HG03354 (cell line): ENCODE measurements at regions not wholly inside any gene's neighbourhood (a gene's known extent, or its start where the extent isn't known, plus 50 kb on each side); places are given as distances from the start of the nearest gene placed in this dataset.

Experiments used
- ATAC-seq: cut with Tn5 transposase; IDR thresholded peaks from one replicate; pipeline ENCODE4 v1.9.1; 2021; ENCODE audit warnings: mild to moderate bottlenecking; ENCODE audit not compliant: unreplicated experiment, poor library complexity, severe bottlenecking

DNA sequence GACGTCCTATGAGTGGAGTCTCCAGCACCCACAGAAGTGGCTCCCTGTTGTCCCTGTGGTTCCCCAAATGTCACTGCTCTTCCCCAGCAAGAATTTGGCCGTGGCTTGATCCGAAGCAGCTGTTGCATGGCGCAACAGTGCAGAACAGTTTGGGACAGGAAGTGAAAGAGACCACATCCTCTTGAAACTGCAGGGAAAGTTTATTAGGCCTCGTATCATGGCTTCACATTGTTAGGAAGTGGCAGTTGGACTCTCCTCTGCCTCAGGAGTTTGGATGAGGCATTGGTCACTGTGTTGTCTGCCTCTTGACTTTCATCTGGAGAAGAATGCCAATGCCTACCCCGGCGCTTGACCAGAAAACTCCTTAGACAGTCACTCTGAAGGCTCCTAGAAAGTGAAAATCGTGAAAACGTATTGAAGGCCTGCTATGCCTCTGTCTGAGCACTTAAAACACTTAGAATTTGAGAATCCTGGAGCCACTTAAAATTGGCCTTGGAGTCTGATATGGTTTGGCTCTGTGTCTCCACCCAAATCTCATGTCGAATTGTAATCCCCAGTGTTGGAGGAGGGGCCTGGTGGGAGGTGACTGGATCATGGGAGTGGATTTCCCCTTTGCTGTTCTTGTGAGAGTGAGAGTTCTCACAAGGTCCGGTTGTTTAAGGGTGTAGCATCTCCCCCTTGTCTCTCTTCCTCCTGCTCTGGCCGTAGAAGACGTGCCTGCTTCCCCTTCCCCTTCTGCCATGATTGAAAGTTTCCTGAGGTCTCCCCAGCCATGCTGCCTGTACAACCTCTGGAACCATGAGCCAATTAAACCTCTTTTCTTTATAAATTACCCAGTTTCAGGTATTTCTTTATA lies 334.9 kb upstream of the JARID2 start:
- ATAC-seq = peak; percentile 89

DNA sequence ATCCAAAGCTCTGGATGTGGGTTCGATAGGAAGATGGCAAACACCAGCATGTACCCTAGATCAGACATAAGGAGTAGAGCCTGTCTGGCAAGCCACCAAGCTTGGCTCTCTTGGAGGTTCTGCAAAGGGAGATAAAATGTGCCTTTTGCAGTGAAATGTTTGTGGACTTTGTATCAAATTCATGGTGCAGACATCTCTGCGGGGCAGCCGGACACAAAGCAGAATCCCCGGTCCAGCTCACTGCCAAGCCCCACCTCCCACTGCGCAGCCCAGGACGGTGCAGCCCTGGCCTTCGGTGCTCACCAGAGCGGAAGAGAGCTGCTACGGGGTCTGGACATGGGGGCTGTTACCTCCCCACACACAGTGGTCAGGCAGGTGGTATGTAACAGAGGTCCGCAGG lies 333.6 kb upstream of the JARID2 start:
- no peak for ATAC-seq

DNA sequence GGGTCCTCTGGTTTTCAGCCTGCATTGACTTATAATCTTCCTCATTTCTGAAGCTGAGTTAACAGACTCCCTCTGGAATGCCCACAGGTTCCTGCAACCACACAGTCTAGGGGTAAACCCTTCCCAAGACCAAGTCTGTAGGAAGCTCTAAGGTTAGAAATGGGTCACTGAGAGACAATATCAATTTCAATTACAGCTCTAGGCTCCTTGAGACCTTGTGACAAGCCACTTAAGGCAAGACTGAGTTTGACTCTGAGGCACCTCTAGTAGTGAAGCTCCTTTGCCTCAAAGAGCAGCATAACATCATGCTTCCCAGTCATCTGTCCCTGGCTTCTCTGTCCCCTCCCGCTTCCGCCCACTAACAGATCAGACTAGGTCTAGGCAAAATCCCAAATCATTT lies 333.2 kb upstream of the JARID2 start:
- no peak for ATAC-seq

DNA sequence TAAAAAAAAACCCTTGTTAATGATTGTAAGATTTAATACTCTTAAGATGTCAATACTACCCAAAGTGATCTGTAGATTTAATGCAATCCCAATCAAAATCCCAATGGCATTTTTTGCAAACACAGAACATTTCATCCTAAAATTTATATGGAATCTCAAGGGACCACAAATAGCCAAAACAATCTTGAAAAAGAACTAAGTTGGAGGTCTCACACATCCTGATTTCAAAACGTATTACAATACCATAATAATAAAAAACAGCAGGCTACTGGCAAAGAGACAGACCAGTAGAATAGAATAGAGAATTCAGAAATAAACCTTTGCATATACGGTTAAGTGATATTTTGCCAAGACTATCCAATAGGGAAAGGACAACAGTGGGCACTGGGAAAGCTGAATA lies 331.9 kb upstream of the JARID2 start:
- ATAC-seq = no peak

DNA sequence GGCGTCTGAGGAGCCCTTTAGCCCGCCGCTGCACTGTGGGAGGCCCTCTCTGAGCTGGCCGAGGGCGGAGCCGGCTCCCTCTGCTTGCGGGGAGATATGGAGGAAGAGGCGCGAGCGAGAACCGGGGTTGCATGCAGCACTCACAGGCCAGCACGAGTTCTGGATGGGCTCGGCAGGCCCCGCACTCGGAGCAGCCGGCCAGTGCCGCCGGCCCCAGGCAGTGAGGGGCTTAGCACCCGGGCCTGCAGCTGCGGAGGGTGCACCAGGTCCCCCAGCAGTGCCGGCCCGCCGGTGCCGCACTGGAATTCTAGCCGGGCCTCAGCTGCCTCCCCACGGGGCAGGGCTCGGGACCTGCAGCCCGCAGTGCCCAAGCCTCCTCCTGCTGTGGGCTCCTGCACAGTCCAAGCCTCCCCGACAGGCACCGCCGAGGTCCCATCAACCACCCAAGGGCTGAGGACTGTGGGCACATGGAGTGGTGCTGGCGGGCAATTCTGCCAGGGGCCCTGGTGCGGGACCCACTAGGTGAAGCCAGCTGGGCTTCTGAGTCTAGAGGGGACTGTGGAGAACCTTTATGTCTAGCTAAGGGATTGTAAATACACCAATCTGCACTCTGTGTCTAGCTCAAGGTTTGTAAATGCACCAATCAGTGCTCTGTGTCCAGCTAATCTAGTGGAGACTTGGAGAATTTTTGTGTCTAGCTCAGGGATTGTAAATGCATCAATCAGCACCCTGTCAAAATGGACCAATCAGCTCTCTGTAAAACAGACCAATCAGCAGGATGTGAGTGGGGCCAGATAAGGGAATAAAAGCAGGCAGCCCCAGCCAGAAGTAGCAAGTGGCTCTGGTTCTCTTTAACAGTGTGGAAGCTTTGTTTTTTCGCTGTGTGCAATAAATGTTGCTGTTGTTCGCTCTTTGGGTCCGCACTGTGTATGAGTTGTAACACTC lies 329.7 kb upstream of the JARID2 start:
- ATAC-seq = no peak

DNA sequence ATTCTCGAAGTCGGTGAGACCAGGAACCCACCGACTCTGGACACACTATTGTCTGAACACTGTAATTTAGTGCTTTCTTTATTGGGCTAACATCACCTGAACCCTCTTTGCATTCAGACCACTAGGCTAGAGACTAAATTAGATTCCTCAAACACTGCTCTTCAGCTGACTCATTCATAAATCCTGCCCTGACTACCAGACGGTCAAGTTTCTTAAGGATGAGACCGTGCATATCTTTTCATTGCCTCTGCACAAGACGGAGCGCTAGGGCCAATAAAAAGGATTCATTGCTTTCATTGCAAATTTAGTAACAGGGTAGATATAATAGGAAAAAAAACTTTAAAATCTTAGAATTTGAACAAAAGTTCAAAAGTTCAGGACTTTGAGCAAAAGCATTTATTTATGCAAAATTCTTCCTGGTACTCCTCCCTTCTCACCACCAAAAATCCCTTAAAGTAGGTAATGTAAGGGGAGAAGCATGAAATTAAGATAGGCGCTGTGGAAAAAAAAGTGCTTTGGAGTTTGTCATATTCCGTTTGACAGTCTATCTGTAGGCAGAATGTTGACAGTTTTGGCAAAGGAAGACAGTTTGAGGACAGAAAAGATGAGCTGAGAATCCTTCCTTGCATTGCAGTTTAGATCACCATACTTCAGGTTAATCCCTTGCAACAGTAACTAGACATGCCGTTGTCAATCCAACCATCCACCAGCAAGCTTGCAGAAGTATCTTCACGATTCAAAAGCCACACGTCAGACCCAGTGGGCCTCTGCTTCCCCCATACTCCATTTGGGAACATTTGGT lies 328.6 kb upstream of the JARID2 start:
- ATAC-seq = no peak

DNA sequence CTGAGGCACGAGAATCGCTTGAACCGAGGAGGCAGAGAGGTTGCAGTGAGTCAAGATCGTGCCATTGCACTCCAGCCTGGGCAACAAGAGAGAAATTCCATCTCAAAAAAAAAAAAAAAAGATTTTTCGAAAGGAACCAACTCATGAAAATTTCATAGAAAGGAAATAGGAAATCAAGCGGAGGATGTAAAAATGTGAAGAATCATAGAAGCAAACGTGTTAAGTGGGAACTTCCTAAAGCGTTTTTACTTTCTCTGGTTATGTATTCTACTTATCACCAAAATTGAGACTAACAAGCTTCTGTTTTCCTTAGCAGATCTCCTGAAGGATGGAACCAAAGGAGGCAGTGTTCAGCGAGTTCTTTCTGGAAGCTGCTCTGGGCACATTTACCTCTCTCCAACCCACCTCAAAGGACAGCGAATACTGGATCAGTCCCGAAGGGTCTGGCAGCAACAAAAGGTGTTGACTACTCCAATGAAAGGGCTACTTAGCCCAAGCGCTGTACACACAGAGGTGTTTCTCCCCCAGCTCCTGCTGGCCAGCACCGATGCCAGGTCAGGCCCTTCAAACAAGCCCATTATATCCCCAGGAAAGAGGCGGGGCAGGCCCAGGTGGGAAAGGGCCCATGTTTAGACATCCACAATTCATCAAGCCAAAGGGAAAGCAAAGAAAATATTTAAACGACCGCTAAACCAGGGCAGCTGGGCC lies 327.5 kb upstream of the JARID2 start:
- no peak for ATAC-seq

DNA sequence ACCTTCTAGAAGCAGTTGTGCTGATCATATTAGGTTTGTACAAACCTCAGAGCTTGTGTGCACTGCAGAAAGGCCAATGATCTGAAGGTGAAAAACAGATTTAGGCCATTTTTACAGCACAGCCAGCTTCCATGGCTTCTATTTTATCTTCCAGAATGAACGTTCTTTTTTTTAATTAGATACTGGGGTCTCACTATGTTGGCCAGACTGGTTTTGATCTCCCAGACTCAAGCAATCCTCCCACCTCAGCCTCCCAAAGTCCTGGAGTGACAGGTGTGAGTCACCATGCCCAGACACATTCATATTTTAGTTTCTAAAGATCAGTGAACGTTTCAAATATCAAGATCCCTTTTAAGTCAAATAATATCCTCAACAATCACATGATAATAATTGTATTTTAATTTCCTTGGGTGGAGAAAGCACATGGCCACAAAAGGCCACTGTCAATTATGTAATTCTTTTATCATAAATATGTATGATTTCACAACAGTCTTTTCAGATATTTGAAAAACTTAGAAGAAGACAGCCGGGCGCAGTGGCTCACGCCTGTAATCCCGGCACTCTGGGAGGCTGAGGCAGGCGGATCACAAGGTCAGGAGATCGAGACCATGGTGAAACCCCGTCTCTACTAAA lies 326.7 kb upstream of the JARID2 start:
- no peak for ATAC-seq

DNA sequence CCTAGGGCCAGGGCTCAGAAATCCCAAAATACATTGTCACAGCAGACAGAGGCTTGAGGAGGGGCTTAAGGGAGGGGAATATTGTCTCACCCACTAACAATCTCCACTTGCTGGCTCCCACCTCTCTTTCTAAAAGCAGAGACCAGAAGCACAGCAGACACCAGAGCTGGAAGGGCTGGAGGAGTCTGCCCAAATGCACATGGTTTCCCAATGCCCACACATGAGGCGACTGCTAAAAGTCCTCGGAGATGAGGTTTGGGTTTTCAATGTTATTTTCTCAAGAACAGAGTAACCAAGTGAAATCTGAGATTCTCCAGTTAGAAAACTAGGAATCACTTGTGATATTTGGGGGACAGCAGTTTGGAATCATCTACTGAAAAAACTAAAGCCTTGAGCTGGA lies 325.6 kb upstream of the JARID2 start:
- no peak for ATAC-seq

DNA sequence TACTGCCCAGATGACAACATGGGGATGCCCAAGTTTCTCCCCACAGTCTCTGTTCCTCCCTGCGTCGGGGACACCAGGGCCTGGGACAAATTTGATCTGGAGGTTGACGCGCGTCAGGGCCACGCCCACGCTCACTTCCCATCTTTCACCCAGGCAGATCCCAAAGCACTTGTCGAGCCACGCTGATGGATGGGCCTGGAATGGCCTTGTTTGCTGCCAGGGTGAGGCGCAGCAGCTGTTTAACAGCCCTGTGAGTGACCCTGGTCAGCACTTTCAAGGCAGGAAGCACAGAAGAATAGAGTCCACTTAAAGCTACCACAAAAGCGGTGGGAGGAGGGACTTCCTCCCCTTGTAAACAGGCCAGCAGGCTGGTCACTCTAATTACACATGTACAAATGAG lies 324.7 kb upstream of the JARID2 start:
- ATAC-seq = no peak

DNA sequence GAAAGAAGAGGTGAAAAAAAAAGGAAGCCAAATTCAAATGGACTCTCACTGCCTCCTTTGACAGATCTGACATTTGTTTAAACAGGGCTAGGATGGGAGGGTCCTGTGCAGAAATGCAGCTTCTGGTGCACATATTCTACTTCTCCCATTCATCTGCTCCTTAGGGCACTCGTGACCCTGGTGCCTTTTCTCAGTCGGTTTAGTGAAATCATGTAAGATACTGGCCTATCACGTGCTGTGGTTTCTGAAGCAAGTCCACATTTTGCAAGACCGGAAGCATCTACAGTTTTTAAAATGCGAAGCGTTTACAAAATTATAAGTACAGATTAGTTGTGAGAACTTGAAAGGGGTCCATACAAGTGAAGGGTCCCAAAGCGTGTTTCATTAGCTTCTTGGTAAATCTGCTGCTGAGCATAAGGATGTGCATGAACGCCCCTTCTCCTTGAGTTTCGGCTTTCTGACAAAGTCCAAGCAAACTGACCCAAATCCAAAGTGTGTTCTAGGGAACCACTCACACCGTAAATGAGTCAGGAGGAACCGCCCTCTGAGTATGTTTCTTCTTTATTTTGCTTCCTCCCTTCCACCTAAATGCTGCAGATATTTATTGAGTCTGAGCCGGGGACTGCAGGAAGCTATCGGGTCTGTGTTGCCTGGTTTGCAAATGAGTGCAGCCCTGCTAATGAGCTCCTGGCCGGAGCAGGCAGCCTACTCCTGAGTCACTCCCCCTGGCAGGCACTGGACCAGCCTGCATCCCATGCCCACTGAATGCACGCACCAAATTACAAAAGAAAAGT lies 323.8 kb upstream of the JARID2 start:
- no peak for ATAC-seq

DNA sequence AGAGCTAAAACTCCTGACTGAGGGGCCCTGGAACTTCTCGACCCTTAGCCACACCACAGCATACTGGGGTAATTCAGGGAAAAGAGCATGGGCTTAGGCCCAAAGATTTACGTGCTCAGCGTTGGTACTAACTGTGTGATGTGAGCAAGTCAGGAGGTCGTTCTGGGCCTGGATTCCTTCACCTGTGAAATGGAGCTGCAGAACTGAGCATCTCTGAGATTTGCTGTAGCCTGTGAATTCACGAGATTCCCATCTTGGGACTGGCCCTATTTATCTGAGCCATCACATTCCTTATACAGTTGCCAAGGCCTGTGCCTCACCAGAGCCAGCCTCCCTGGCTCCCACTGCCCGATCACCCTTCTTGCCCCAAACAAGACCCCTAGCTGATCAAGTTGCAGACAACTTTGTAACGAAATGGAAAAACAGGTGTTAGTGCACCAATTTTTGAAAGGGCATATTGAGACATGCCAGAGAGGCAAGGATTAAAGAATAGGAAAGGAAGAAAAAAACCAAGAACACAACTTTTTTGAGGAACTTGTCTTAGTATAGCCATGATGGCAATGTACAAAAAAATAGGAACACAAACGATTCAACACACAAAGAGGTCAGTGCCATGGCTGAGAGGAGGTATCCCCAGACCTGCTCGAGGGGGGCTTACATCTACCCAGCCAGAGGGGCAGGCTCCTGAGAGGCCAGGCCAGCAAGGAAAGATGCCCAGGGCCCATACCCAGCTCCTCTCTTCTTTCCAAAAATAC lies 323.0 kb upstream of the JARID2 start:
- no peak for ATAC-seq

DNA sequence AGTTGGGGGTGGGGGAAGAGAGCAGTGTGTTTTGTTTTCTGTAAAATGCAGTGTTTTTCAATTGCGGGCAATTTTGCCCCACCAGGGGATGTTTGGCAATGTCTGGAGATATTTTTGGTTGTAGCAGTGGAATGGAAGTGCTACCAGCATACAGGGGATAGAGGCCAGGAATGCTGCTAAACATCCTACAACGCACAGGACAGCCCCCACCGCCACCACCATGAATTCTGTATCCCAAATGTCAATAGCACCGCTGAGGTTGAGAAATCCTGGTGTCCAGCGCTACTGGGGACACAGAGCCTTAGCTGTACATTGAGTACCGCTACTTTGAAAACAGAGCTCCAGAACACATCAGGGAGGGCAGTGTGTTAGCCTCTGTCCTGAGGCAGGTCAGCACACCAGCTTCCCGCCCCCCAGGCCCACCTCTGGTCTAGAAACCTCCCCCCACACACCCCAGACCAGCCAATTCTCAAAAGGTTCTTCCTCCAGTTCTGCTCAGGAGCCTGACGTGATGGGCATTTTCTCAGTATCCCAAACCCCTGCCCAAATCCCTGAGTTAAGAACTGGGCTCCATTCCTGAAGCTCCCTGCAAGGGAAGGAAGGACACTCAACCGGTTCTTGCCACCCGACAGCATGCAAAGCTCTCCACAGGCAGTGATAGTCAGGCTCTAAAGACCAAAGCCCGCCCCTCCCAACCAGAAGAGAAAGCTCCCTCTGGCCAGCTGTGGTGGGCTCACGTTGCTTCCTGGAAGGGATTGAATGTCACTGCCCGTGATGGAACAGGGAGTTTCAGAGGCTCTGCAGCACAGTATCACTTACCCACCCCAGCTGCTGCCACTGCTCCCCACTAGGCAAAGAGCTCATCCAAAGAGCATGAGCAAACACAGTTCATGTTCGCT lies 321.5 kb upstream of the JARID2 start:
- no peak for ATAC-seq

DNA sequence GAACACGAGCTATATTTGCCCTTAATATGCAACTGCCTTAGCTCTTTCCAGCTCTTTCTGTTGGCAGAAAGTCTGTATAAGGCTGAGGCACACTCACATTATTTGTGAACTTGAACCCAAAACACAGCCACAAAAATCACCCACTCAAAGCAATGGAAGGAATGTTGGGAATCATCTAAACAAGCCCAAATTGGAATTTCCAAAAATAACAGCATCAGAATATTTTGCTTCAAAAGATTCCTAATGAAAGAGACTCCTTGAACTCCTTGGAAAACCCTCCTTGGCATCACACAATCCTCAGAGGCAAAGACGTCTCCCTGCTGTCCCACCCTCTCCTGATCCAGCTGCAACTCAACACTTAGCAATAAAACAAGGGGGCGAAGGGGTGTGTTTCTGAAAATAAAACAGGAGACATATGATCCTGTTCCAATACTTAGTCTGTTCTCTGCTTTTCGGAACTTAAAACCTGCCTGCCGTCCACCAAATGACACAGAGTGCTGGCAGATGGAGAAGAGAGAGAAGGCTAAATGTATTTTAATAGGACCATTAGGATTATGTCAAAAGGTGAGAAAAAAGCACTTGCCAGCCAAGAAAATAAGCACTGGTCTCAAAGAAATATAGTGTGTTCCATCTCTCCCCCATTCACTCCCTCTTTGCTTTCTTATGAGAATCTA lies 320.7 kb upstream of the JARID2 start:
- ATAC-seq = no peak

DNA sequence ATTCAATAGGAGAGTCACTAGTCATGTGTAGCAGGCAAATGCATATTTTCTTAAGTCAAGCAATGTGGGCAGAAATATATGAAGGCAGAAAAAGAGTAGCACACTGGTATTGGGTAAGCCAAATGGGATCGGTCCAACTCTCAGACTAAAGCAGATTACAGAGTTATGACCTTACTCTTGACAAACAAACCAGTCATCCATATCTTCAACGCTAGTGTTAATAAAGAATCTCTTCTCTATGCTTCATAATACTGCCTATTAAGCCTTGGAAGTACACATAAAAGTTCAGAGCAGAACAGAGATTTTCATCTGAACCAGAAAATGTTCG lies 320.2 kb upstream of the JARID2 start:
- no peak for ATAC-seq

DNA sequence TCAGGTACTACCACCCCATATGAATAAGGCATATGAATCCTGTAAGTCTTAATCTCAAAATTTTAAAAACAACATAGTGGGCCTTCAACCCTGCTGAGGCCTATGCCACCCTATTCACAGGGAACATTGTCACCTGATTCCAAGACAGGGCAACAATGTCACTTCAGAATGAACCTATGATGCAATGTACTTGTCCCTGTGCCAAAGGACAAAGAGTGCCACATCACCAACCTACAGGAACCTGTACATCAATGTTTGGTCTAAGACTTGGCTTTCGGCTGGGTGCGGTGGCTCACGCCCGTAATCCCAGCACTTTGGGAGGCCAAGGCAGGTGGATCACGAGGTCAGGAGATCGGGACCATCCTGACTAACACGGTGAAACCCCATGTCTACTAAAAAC lies 318.5 kb upstream of the JARID2 start:
- ATAC-seq = no peak
